Psoas muscle (tissue), 7 donors: ENCODE measurements at regions not wholly inside any gene's neighbourhood (a gene's known extent, or its start where the extent isn't known, plus 50 kb on each side); places are given as distances from the start of the nearest gene placed in this dataset.

Experiments
- ATAC-seq, 4 donors: fragments of 200-7000 bp; cut with Tn5 transposase; one replicate each; pipeline ENCODE4 v1.9.1; 2020; ENCODE audit warnings: moderate library complexity in 3 of 4, mild to moderate bottlenecking in 2 of 4
- DNase-seq, 2 donors: peaks; one replicate each; pipeline ENCODE4 v3.0.0-alpha.2; 2020
- H3K27ac ChIP-seq: fragments of 200-600 bp; one replicate; pipeline ENCODE4 v1.8.0; 2022
- H3K27me3 ChIP-seq, 3 donors: fragments of 200-600 bp in 1 of 3; one replicate each; pipeline versions ENCODE4 v1.6.1 to v1.8.0; 2013 to 2022; ENCODE audit warnings: low read length in 2 of 3, mild to moderate bottlenecking in 2 of 3, moderate library complexity in 1 of 3; ENCODE audit not compliant: insufficient read depth in 3 of 3
- H3K36me3 ChIP-seq, 2 donors: fragments of 200-600 bp in 1 of 2; one replicate each; pipeline versions ENCODE4 v1.6.1 to v1.8.0; 2013 to 2022; ENCODE audit warnings: low read depth in 1 of 2, mild to moderate bottlenecking in 1 of 2, moderate library complexity in 1 of 2; ENCODE audit not compliant: insufficient read depth in 1 of 2
- H3K4me1 ChIP-seq: fragments of 200-600 bp; one replicate; pipeline ENCODE4 v1.8.0; 2022
- H3K4me3 ChIP-seq: fragments of 200-600 bp; one replicate; pipeline ENCODE4 v1.8.0; 2022; ENCODE audit warnings: mild to moderate bottlenecking
- H3K9me3 ChIP-seq: fragments of 200-600 bp; one replicate; pipeline ENCODE4 v1.8.0; 2022
- WGBS, 3 donors: extraction: QIAGEN DNeasy Blood & Tissue Kit; methylation state at CpG; one replicate each; pipeline versions ENCODE4 v1.1.6 to v1.1.7; 2013; 5-methylcytosine and 5-hydroxymethylcytosine counted together
- intact Hi-C, 2 donors: fragments of 100-400 bp; cut with DNase I; formaldehyde crosslinking; loops; one replicate each; pipeline versions ENCODE4 v1.11.0 to v1.14.2; 2022
- TF ChIP-seq, protein P1 (sequence below): fragments of 200-600 bp; IDR thresholded peaks from one replicate; pipeline ENCODE4 v1.8.0; 2022; ENCODE audit warnings: antibody characterized with exemption
- donor health status: healthy with polysubstance abuse.
- donor health status: DM: no; HTN: no; CAD: no; lungs with moderate emphysema.
- donor health status: Bipolar disorder and iron deficiency.
- donor health status: healthy.
- donor health status: DM: yes; HTN: yes; CAD: no.
- donor health status: DM: no; HTN: no; CAD: no.
- donor health status: DM: yes; HTN: yes; CAD: no.

GRCh38 chr11:108994887-108995286, 330.0 kb downstream of the DDX10 start:
- ATAC-seq (no peak), DNase-seq (no peak)
- Histone ChIP-seq H3K36me3 (no peaks in the 10 kb centered on the region), H3K27ac (no peak overlapping the region), H3K4me3 (no peak overlapping the region), H3K27me3 (no peaks in the 10 kb centered on the region), H3K4me1 (no peaks in the 10 kb centered on the region), H3K9me3 (peaks cover 5% of the 10 kb centered on the region)
- 81 to 92% (median 90%) methylated on average over 1 of the region's 1 CpG for WGBS, 3 donors
- intact Hi-C loops: no loop called here
- TF ChIP-seq, protein P1, sequence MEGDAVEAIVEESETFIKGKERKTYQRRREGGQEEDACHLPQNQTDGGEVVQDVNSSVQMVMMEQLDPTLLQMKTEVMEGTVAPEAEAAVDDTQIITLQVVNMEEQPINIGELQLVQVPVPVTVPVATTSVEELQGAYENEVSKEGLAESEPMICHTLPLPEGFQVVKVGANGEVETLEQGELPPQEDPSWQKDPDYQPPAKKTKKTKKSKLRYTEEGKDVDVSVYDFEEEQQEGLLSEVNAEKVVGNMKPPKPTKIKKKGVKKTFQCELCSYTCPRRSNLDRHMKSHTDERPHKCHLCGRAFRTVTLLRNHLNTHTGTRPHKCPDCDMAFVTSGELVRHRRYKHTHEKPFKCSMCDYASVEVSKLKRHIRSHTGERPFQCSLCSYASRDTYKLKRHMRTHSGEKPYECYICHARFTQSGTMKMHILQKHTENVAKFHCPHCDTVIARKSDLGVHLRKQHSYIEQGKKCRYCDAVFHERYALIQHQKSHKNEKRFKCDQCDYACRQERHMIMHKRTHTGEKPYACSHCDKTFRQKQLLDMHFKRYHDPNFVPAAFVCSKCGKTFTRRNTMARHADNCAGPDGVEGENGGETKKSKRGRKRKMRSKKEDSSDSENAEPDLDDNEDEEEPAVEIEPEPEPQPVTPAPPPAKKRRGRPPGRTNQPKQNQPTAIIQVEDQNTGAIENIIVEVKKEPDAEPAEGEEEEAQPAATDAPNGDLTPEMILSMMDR: no peak

DNA sequence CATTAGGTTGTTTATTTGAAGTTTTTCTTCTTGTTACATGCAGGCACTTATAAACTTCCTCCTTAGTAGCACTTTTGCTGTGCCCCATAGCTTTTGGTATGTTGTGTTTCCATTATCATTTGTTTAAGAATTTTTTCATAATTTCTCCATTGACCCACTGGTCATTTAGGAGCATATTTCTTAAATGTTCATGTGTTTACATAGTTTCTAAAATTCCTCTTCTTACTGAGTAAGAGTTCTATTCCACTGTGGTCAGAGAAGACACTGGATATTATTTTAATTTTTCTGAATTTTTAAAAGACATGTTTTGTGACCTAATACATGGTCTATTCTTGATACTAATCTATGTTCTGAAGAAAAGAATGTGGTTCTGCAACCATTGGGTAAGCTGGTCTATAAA, 333.0 kb downstream of the DDX10 start:
- DNase-seq (no peak), ATAC-seq (no peak)
- Histone ChIP-seq H3K4me1 (no peaks in the 10 kb centered on the region), H3K36me3 (no peaks in the 10 kb centered on the region), H3K9me3 (peaks cover 5% of the 10 kb centered on the region), H3K4me3 (no peak overlapping the region), H3K27me3 (no peaks in the 10 kb centered on the region), H3K27ac (no peak overlapping the region)
- TF ChIP-seq, protein P1: no peak
- intact Hi-C loops: no loop called here

- no peak for ATAC-seq
- TF ChIP-seq, protein P1: no peak
- Histone ChIP-seq H3K9me3 (peaks cover 5% of the 10 kb centered on the region), H3K27me3 (no peaks in the 10 kb centered on the region), H3K36me3 (no peaks in the 10 kb centered on the region), H3K27ac (no peak overlapping the region), H3K4me3 (no peak overlapping the region), H3K4me1 (no peaks in the 10 kb centered on the region)
- intact Hi-C loops: no loop called here
- 60 to 74% (median 71%) methylated on average over 1 of the region's 1 CpG for WGBS, 3 donors
- DNase-seq: no peak
Measured at GRCh38 chr11:109000531-109000930, 335.7 kb downstream of the DDX10 start.

DNA sequence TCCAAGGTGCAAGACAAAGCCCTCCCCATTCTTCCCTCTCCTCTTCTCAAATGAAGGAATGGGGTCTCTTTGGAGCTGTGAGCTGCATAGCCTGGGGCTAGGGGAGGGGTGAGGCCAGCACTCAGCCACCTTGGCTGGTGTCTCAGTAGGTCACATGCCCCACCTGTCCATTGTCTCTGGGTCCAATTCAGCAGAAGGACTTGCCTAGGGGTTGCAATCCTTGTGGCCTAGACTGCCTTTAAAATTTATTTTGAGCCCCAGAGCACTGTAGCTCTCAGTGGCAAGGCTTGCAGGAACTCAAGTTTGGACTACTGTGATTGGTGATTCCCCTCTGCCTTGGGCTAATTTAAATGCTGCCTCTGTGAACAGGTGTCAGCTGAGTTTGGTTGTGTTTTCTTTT, 336.7 kb downstream of the DDX10 start:
- H3K27me3 ChIP-seq: no peaks in the 10 kb centered on the region
- DNase-seq (no peak), ATAC-seq (no peak)
- H3K36me3 ChIP-seq: no peaks in the 10 kb centered on the region
- H3K27ac ChIP-seq: no peak overlapping the region
- intact Hi-C loops: no loop called here
- no peak overlapping the region for H3K4me3 ChIP-seq
- no peaks in the 10 kb centered on the region for H3K9me3 ChIP-seq
- no peaks in the 10 kb centered on the region for H3K4me1 ChIP-seq
- TF ChIP-seq, protein P1: no peak

DNA sequence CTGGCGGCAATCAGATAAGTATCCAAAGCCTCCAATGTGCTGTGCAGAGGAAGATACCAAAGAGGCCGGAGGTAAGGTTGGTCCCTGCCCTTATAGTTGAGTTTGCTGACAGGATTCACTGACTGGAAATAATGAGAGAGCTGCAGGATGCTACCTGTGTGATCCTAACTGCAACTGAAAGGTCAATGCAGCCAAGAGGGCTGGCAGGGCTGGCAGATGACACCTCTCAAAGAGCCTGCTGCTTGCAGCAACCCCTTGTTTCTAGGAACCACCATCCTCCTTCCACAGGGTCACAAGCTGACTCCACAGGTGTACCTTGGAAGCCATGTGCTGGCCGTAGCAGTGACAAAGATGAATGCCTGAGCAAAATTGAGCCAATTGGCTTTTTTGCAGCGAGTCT, 348.1 kb downstream of the DDX10 start:
- H3K36me3 ChIP-seq: no peaks in the 10 kb centered on the region
- intact Hi-C loops: no loop called here
- WGBS, 3 donors: 77 to 87% (median 83%) methylated on average over 4 of the region's 4 CpGs
- peaks cover 0 to 6% (median 0%) of the 10 kb centered on the region in 3 donors for H3K27me3 ChIP-seq
- H3K27ac ChIP-seq: no peak overlapping the region
- no peak for DNase-seq
- no peaks in the 10 kb centered on the region for H3K4me1 ChIP-seq
- H3K4me3 ChIP-seq: no peak overlapping the region
- H3K9me3 ChIP-seq: no peaks in the 10 kb centered on the region
- TF ChIP-seq, protein P1: no peak
- ATAC-seq: no peak
